GM12892 (cell line): ENCODE measurements at regions not wholly inside any gene's neighbourhood (a gene's known extent, or its start where the extent isn't known, plus 50 kb on each side); places are given as distances from the start of the nearest gene placed in this dataset.

Experiments
- POLR2A ChIP-seq: IDR thresholded peaks from 2 replicates; pipeline ENCODE4 v1.6.1; 2011; ENCODE audit warnings: low read depth, low read length, control low read depth
- POLR2AphosphoS5 ChIP-seq: IDR thresholded peaks from 2 replicates; pipeline ENCODE4 v1.6.1; 2011; ENCODE audit warnings: low read depth, low read length, control low read depth
- TAF1 ChIP-seq: IDR thresholded peaks from 2 replicates; pipeline ENCODE4 v1.6.1; 2011; ENCODE audit warnings: low read depth, mild to moderate bottlenecking, control low read depth, low read length, borderline replicate concordance

GRCh38 chr7:155233311-155234157, 64.1 kb upstream of the INSIG1 start:
- TF ChIP-seq TAF1 (no peak), POLR2A (no peak), POLR2AphosphoS5 (no peak)
